ENCODE measurements at regions not wholly inside any gene's neighbourhood (a gene's known extent, or its start where the extent isn't known, plus 50 kb on each side); places are given as distances from the start of the nearest gene placed in this dataset.

GRCh38 chr20:23235173-23236027, 115.2 kb upstream of the NXT1 start:
- TF ChIP-seq CTCF (IDR thresholded peaks at IDR 0.05; ENCODE audit: poor library complexity, severe bottlenecking): peak; percentile 91
- no peak for DNase-seq (ENCODE audit: low spot score)
- ATAC-seq (ENCODE audit: low read depth): peak; percentile 84
- Histone ChIP-seq H3K27ac (ENCODE audit: poor library complexity, severe bottlenecking) (no peak overlapping the region), H3K4me3 (ENCODE audit: severe bottlenecking) (no peak overlapping the region), H3K27me3 (ENCODE audit: insufficient read depth, poor library complexity, severe bottlenecking) (no peaks in the 10 kb centered on the region), H3K36me3 (ENCODE audit: low read depth) (no peaks in the 10 kb centered on the region), H3K4me1 (ENCODE audit: insufficient read depth, poor library complexity, severe bottlenecking) (no peaks in the 10 kb centered on the region), H3K9me3 (ENCODE audit: severe bottlenecking) (no peaks in the 10 kb centered on the region)

DNA sequence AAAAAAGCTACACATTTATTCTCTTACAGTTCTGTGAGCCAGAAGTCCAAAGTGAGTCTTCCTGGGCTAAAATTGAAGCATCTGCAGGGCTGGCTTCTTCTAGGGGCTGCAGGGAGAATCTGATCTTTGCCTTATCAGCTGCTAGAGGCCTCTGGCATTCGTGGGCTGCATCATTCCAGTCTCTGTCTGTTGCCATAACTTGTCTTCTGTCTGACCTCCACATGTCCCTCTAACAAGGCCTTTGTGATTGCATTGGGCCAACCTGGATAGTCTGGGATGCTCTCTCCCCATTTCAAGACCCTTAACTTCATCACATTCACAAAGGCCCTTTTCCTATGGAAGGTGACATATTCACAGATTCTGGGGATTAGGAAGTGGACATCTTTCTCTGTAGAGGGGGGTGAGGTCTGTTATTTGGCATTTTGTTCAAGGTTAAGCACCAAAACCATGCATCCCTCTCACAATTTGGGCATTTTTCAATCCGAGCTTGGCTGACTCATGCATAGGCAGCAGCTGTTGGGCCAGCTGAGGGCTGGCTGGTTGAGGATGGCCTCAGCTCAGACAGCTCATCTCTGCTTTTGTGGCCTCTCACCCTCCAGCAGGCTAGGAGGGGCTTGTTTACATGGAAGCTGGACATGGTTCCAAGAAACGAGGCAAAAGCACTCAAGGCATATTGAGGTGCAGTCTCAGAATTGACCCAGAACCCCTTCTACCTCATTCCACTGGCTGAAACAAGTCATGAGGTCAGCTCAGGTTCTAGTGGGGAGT, 116.1 kb upstream of the NXT1 start:
- no peak for TF ChIP-seq CTCF (IDR thresholded peaks at IDR 0.05; ENCODE audit: poor library complexity, severe bottlenecking)
- DNase-seq (ENCODE audit: low spot score): no peak
- no peaks in the 10 kb centered on the region for H3K36me3 ChIP-seq (ENCODE audit: low read depth)
- H3K27me3 ChIP-seq (ENCODE audit: insufficient read depth, poor library complexity, severe bottlenecking): no peaks in the 10 kb centered on the region
- no peak for ATAC-seq (ENCODE audit: low read depth)
- H3K9me3 ChIP-seq (ENCODE audit: severe bottlenecking): no peaks in the 10 kb centered on the region
- H3K27ac ChIP-seq (ENCODE audit: poor library complexity, severe bottlenecking): no peak overlapping the region
- H3K4me3 ChIP-seq (ENCODE audit: severe bottlenecking): no peak overlapping the region
- no peaks in the 10 kb centered on the region for H3K4me1 ChIP-seq (ENCODE audit: insufficient read depth, poor library complexity, severe bottlenecking)

GRCh38 chr20:23233341-23233740, 117.2 kb upstream of the NXT1 start:
- no peak overlapping the region for H3K27ac ChIP-seq (ENCODE audit: poor library complexity, severe bottlenecking)
- no peaks in the 10 kb centered on the region for H3K27me3 ChIP-seq (ENCODE audit: insufficient read depth, poor library complexity, severe bottlenecking)
- no peaks in the 10 kb centered on the region for H3K4me1 ChIP-seq (ENCODE audit: insufficient read depth, poor library complexity, severe bottlenecking)
- no peaks in the 10 kb centered on the region for H3K9me3 ChIP-seq (ENCODE audit: severe bottlenecking)
- TF ChIP-seq CTCF (IDR thresholded peaks at IDR 0.05; ENCODE audit: poor library complexity, severe bottlenecking): no peak
- H3K4me3 ChIP-seq (ENCODE audit: severe bottlenecking): no peak overlapping the region
- no peaks in the 10 kb centered on the region for H3K36me3 ChIP-seq (ENCODE audit: low read depth)
- DNase-seq (ENCODE audit: low spot score) (no peak), ATAC-seq (ENCODE audit: low read depth) (no peak)

GRCh38 chr20:23232679-23233308, 117.8 kb upstream of the NXT1 start:
- Histone ChIP-seq H3K4me3 (ENCODE audit: severe bottlenecking) (no peak overlapping the region), H3K27me3 (ENCODE audit: insufficient read depth, poor library complexity, severe bottlenecking) (no peaks in the 10 kb centered on the region), H3K4me1 (ENCODE audit: insufficient read depth, poor library complexity, severe bottlenecking) (no peaks in the 10 kb centered on the region), H3K27ac (ENCODE audit: poor library complexity, severe bottlenecking) (no peak overlapping the region), H3K36me3 (ENCODE audit: low read depth) (no peaks in the 10 kb centered on the region), H3K9me3 (ENCODE audit: severe bottlenecking) (no peaks in the 10 kb centered on the region)
- DNase-seq (ENCODE audit: low spot score) (no peak), ATAC-seq (ENCODE audit: low read depth) (no peak)
- no peak for TF ChIP-seq CTCF (IDR thresholded peaks at IDR 0.05; ENCODE audit: poor library complexity, severe bottlenecking)

Measured in RWPE2 (cell line).